ENCODE measurements at regions not wholly inside any gene's neighbourhood (a gene's known extent, or its start where the extent isn't known, plus 50 kb on each side); places are given as distances from the start of the nearest gene placed in this dataset.

DNA sequence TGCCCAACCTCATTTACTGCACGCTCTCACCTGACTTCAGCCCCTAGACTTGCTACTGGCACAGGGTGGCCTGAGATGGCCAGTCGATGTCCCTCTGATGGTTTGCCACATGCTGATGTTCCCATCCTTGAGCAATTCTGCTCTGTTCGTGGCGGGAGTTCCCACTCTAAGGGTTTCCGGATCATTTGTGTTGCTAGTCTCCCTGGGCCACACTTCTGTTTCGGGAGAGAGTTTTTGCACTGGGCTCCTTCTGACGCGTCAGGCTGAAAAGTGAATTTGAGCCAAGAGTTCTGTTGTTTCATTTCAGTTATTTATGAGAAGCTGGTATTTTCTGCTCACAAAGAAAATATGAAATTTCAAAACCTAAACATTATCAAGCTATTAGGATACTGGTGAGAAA, 597.7 kb downstream of the BNC2 start:
- Histone ChIP-seq H3K4me3 (ENCODE audit: low read depth in 1 of 2, low read length in 1 of 2) (no peak overlapping the region), H3K4me1 (ENCODE audit: control insufficient read depth in 1 of 2, insufficient read depth in 1 of 2, low read depth in 1 of 2, low read length in 1 of 2) (no peaks in the 10 kb centered on the region), H3K9me3 (no peaks in the 10 kb centered on the region), H3K27me3 (no peaks in the 10 kb centered on the region), H3K27ac (no peak overlapping the region), H3K36me3 (no peaks in the 10 kb centered on the region)
- TF ChIP-seq, protein P1, sequence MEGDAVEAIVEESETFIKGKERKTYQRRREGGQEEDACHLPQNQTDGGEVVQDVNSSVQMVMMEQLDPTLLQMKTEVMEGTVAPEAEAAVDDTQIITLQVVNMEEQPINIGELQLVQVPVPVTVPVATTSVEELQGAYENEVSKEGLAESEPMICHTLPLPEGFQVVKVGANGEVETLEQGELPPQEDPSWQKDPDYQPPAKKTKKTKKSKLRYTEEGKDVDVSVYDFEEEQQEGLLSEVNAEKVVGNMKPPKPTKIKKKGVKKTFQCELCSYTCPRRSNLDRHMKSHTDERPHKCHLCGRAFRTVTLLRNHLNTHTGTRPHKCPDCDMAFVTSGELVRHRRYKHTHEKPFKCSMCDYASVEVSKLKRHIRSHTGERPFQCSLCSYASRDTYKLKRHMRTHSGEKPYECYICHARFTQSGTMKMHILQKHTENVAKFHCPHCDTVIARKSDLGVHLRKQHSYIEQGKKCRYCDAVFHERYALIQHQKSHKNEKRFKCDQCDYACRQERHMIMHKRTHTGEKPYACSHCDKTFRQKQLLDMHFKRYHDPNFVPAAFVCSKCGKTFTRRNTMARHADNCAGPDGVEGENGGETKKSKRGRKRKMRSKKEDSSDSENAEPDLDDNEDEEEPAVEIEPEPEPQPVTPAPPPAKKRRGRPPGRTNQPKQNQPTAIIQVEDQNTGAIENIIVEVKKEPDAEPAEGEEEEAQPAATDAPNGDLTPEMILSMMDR (IDR thresholded peaks at IDR 0.05): no peak

DNA sequence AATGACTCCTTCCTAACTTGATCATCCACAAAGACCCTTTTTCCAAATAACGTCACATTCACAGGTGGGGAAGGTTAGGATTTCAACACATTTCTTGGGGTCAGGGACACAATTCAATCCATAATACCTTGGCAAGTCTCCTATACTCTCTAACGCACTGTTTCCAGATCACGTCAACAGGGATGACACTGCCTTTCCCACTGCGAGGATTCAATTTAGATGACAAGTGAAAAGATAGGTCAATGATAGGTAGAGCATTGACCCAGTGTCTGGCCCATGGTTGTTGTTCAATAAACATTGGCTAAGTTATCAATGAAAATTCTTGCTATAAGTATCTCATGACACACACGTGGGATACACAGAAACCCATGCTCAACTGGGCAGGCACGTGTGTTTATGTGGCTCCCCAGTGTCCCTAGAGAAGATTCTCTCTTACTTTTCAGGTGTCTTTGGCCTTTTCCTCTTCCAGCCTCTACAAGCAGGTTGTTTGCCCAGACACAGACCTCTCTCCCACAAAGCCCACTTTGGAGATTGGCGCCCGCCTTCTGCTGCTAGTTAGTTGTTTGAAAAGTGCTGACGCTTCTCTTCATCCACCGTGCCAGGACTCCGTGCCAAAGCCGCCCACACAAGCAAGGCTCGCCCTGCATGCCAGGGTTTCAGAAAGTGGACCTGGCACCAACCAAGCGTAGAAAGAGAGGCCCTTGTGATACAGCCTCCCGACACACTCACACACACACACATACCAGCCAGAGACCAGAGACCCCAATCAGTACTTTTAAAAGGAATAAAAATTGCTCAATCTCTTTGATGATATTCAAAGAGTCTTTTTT, 594.5 kb downstream of the BNC2 start:
- Histone ChIP-seq H3K4me1 (ENCODE audit: control insufficient read depth in 1 of 2, insufficient read depth in 1 of 2, low read depth in 1 of 2, low read length in 1 of 2) (no peaks in the 10 kb centered on the region), H3K9me3 (no peaks in the 10 kb centered on the region), H3K27ac (no peak overlapping the region), H3K27me3 (no peaks in the 10 kb centered on the region), H3K4me3 (ENCODE audit: low read depth in 1 of 2, low read length in 1 of 2) (no peak overlapping the region), H3K36me3 (no peaks in the 10 kb centered on the region)
- TF ChIP-seq, protein P1 (IDR thresholded peaks at IDR 0.05): no peak

DNA sequence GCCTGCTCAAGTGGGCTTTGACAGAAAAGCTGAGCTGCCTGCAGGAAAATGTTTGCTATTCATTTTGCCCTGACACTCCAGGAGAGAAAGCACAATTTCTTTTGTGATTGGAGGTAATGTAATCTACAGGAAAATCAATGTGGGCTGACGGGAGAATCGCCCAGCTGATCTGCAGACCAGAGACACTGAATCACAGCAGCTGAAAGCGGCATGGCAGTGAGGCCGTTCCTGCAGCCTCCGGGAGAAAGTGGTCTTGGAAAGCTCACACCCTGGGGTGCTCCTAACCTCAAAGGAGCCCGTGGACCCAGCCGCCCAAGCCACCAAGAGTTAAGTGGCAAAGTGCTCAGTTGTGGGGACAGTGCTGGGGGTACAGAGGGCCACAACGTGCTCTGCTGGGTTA, 593.6 kb downstream of the BNC2 start:
- no peak overlapping the region for H3K4me3 ChIP-seq (ENCODE audit: low read depth in 1 of 2, low read length in 1 of 2)
- no peaks in the 10 kb centered on the region for H3K36me3 ChIP-seq
- no peaks in the 10 kb centered on the region for H3K27me3 ChIP-seq
- H3K27ac ChIP-seq: no peak overlapping the region
- H3K4me1 ChIP-seq (ENCODE audit: control insufficient read depth in 1 of 2, insufficient read depth in 1 of 2, low read depth in 1 of 2, low read length in 1 of 2): no peaks in the 10 kb centered on the region
- TF ChIP-seq, protein P1 (IDR thresholded peaks at IDR 0.05): no peak
- H3K9me3 ChIP-seq: no peaks in the 10 kb centered on the region

DNA sequence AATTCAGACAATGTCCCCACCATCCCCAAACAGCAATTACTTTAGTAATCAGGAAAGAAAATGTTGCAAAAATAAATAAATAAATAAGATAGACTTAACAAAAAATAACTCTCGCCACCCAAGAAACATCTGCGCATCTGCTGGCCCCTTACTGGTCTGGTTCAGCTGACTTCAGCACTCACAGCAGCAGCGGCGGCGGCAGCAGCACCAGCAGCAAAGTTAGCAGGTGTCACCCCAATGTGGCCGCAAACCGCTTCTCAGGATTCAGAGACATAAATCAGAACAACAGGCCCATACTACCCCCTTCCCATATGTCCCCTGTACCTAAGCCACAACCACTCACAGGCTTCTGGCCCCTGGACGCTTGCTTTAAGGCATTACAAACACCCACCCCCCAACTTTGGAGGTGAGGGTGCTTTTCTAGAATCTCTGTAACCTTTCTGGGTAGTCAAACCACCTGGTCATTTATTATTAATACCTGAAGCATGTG, 593.0 kb downstream of the BNC2 start:
- TF ChIP-seq, protein P1 (IDR thresholded peaks at IDR 0.05): no peak
- no peaks in the 10 kb centered on the region for H3K27me3 ChIP-seq
- no peak overlapping the region for H3K27ac ChIP-seq
- H3K36me3 ChIP-seq: no peaks in the 10 kb centered on the region
- no peaks in the 10 kb centered on the region for H3K4me1 ChIP-seq (ENCODE audit: control insufficient read depth in 1 of 2, insufficient read depth in 1 of 2, low read depth in 1 of 2, low read length in 1 of 2)
- H3K9me3 ChIP-seq: no peaks in the 10 kb centered on the region
- no peak overlapping the region for H3K4me3 ChIP-seq (ENCODE audit: low read depth in 1 of 2, low read length in 1 of 2)

DNA sequence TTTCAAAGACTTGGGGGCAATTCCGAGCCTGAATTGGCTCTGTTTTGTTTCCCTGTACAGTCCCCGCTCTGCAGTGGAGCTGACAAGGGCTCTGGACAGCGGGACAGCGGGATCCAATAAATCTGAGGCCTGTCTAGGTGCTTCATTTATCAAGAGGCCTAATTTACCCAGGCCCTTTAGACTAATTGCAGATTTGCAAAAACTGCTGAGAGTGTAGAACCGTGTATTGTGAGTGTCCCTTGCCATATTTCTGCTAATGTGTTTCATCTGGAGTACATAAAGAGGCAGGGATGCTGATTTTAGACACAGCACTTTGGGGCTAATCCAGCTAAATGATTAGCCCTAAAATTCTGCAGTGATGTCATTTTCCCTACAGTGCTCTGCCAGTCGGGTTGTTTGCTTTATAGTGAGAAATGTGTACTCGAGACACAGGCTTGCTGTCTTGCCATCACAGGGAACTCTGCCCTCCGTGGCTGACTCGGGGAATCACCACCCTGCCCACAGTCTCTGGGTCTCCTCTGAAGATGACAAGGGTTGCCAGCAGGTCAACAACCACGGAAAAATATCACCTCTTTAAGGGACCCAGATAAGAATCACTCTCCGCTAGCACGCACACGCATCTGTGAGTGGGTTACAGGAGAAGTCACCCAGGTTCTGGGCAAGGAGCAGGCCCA, 592.0 kb downstream of the BNC2 start:
- TF ChIP-seq, protein P1 (IDR thresholded peaks at IDR 0.05): no peak
- H3K27me3 ChIP-seq: no peaks in the 10 kb centered on the region
- H3K36me3 ChIP-seq: no peaks in the 10 kb centered on the region
- no peaks in the 10 kb centered on the region for H3K9me3 ChIP-seq
- H3K27ac ChIP-seq: no peak overlapping the region
- H3K4me3 ChIP-seq (ENCODE audit: low read depth in 1 of 2, low read length in 1 of 2): no peak overlapping the region
- H3K4me1 ChIP-seq (ENCODE audit: control insufficient read depth in 1 of 2, insufficient read depth in 1 of 2, low read depth in 1 of 2, low read length in 1 of 2): no peaks in the 10 kb centered on the region

All from neutrophil (primary cell).